HEK293 (cell line): ENCODE measurements at regions not wholly inside any gene's neighbourhood (a gene's known extent, or its start where the extent isn't known, plus 50 kb on each side); places are given as distances from the start of the nearest gene placed in this dataset.

Experiments
- CTCF ChIA-PET: fragments of 350-600 bp; formaldehyde crosslinking; extraction: SDS; loops from one replicate; lab custom pipeline; 2021; ENCODE audit warnings: antibody characterized with exemption; lab: Yijun Ruan, JAX
- POLR2A ChIA-PET: fragments of 300-600 bp; formaldehyde crosslinking; extraction: SDS; loops from one replicate; lab custom pipeline; 2020; ENCODE audit warnings: antibody characterized with exemption, inconsistent platforms; lab: Yijun Ruan, JAX
- H3K27ac ChIP-seq: fragments of 200-500 bp; sonication (Bioruptor generic); 2 replicates; pipeline ENCODE4 v1.5.1; 2014; ENCODE audit warnings: low read depth, low read length, control low read depth, inconsistent platforms; ENCODE audit errors: extremely low read depth
- H3K36me3 ChIP-seq, 2 experiments: fragments of 200-500 bp in 1 of 2; sonication (Bioruptor generic) in 1 of 2; 1 replicate in 1 of 2; 2 replicates in 1 of 2; pipeline ENCODE4 v1.5.1; 2014 to 2017; ENCODE audit warnings: inconsistent platforms in 2 of 2, low read length in 2 of 2; ENCODE audit not compliant: control insufficient read depth in 2 of 2, insufficient read depth in 1 of 2
- H3K4me1 ChIP-seq: fragments of 200-500 bp; sonication (Bioruptor generic); 2 replicates; pipeline ENCODE4 v1.5.1; 2014; ENCODE audit warnings: mild to moderate bottlenecking, low read length, inconsistent platforms; ENCODE audit not compliant: control insufficient read depth, insufficient read depth
- H3K4me3 ChIP-seq: 2 replicates; pipeline ENCODE4 v1.5.1; 2011; ENCODE audit warnings: low read depth, mild to moderate bottlenecking, control low read depth, low read length, moderate library complexity
- H3K9me3 ChIP-seq: fragments of 200-500 bp; sonication (Bioruptor generic); 2 replicates; pipeline ENCODE4 v1.5.1; 2014; ENCODE audit warnings: low read depth, low read length, inconsistent platforms; ENCODE audit not compliant: control insufficient read depth, insufficient read depth
- KLF7 ChIP-seq: fragments of 450-650 bp; formaldehyde crosslinking; IDR thresholded peaks from 2 replicates; pipeline ENCODE4 v1.5.1; 2016; ENCODE audit warnings: missing biosample characterization, missing genetic modification characterization, borderline replicate concordance
- MEIS1 ChIP-seq: sonication (generic); formaldehyde crosslinking; IDR thresholded peaks from 2 replicates; pipeline ENCODE4 v1.8.1; 2022; ENCODE audit warnings: missing genetic modification reagents, mild to moderate bottlenecking, borderline replicate concordance
- MZF1 ChIP-seq: fragments of 450-650 bp; formaldehyde crosslinking; IDR thresholded peaks from 2 replicates; pipeline ENCODE4 v1.5.1; 2017; ENCODE audit warnings: missing biosample characterization, missing genetic modification characterization, borderline replicate concordance
- SCRT2 ChIP-seq: fragments of 450-650 bp; formaldehyde crosslinking; IDR thresholded peaks from 2 replicates; pipeline ENCODE4 v1.5.1; 2016; ENCODE audit warnings: missing biosample characterization, missing genetic modification characterization
- TCF7L2 ChIP-seq: IDR thresholded peaks from 2 replicates; pipeline ENCODE4 v1.6.1; 2011; ENCODE audit warnings: low read depth, mild to moderate bottlenecking, inconsistent platforms, low read length, moderate library complexity, borderline replicate concordance
- TRIM28 ChIP-seq: IDR thresholded peaks from 2 replicates; pipeline ENCODE4 v1.6.1; 2011; ENCODE audit warnings: low read length, control low read depth, borderline replicate concordance
- ZBTB17 ChIP-seq: fragments of 450-650 bp; formaldehyde crosslinking; IDR thresholded peaks from 2 replicates; pipeline ENCODE4 v1.5.1; 2016; ENCODE audit warnings: missing biosample characterization, missing genetic modification characterization
- ZEB2 ChIP-seq: fragments of 450-650 bp; formaldehyde crosslinking; IDR thresholded peaks from 2 replicates; pipeline ENCODE4 v1.5.1; 2016; ENCODE audit warnings: missing biosample characterization, missing genetic modification characterization
- ZFP37 ChIP-seq: fragments of 450-650 bp; formaldehyde crosslinking; IDR thresholded peaks from 2 replicates; pipeline ENCODE4 v1.5.1; 2016; ENCODE audit warnings: missing biosample characterization, missing genetic modification characterization
- ZNF140 ChIP-seq: fragments of 450-650 bp; formaldehyde crosslinking; IDR thresholded peaks from 2 replicates; pipeline ENCODE4 v1.5.1; 2016; ENCODE audit warnings: missing biosample characterization, missing genetic modification characterization
- ZNF146 ChIP-seq: fragments of 450-650 bp; formaldehyde crosslinking; IDR thresholded peaks from 2 replicates; pipeline ENCODE4 v1.5.1; 2016; ENCODE audit warnings: missing biosample characterization, missing genetic modification characterization
- ZNF169 ChIP-seq: fragments of 450-650 bp; formaldehyde crosslinking; IDR thresholded peaks from 2 replicates; pipeline ENCODE4 v1.5.1; 2016; ENCODE audit warnings: missing biosample characterization, missing genetic modification characterization
- ZNF223 ChIP-seq: fragments of 450-650 bp; formaldehyde crosslinking; IDR thresholded peaks from 2 replicates; pipeline ENCODE4 v1.5.1; 2016; ENCODE audit warnings: missing biosample characterization, missing genetic modification characterization
- ZNF239 ChIP-seq: fragments of 450-650 bp; formaldehyde crosslinking; IDR thresholded peaks from 2 replicates; pipeline ENCODE4 v1.5.1; 2016; ENCODE audit warnings: missing biosample characterization, missing genetic modification characterization
- ZNF266 ChIP-seq: fragments of 450-650 bp; formaldehyde crosslinking; IDR thresholded peaks from 2 replicates; pipeline ENCODE4 v1.5.1; 2016; ENCODE audit warnings: missing biosample characterization, missing genetic modification characterization, low read depth
- ZNF391 ChIP-seq: fragments of 450-650 bp; formaldehyde crosslinking; IDR thresholded peaks from 2 replicates; pipeline ENCODE4 v1.5.1; 2016; ENCODE audit warnings: low read depth, missing biosample characterization, missing genetic modification characterization, borderline replicate concordance
- ZNF48 ChIP-seq: fragments of 450-650 bp; formaldehyde crosslinking; IDR thresholded peaks from 2 replicates; pipeline ENCODE4 v1.5.1; 2016; ENCODE audit warnings: missing biosample characterization, missing genetic modification characterization
- ZNF561 ChIP-seq: fragments of 450-650 bp; IDR thresholded peaks from 2 replicates; pipeline ENCODE4 v1.5.1; 2018; ENCODE audit warnings: missing biosample characterization, missing genetic modification characterization, borderline replicate concordance
- ZNF585B ChIP-seq: fragments of 450-650 bp; formaldehyde crosslinking; IDR thresholded peaks from 2 replicates; pipeline ENCODE4 v1.5.1; 2016; ENCODE audit warnings: missing biosample characterization, missing genetic modification characterization
- ZNF621 ChIP-seq: fragments of 450-650 bp; formaldehyde crosslinking; IDR thresholded peaks from 2 replicates; pipeline ENCODE4 v1.5.1; 2017; ENCODE audit warnings: missing biosample characterization, missing genetic modification characterization
- ZNF660 ChIP-seq: fragments of 450-650 bp; IDR thresholded peaks from 2 replicates; pipeline ENCODE4 v1.5.1; 2018; ENCODE audit warnings: missing biosample characterization, mild to moderate bottlenecking, missing genetic modification characterization
- TF ChIP-seq, protein P1 (sequence below): fragments of 450-650 bp; formaldehyde crosslinking; IDR thresholded peaks from 2 replicates; pipeline ENCODE4 v1.5.1; 2016; ENCODE audit warnings: missing biosample characterization, missing genetic modification characterization, low read depth
- TF ChIP-seq, protein P2 (sequence below): fragments of 450-650 bp; formaldehyde crosslinking; IDR thresholded peaks from 2 replicates; pipeline ENCODE4 v1.5.1; 2016; ENCODE audit warnings: missing biosample characterization, missing genetic modification characterization
- TF ChIP-seq, protein P3 (sequence below): fragments of 450-650 bp; formaldehyde crosslinking; IDR thresholded peaks from 2 replicates; pipeline ENCODE4 v1.5.1; 2016; ENCODE audit warnings: missing biosample characterization, missing genetic modification characterization
- TF ChIP-seq, protein P4 (sequence below): fragments of 450-650 bp; formaldehyde crosslinking; IDR thresholded peaks from 2 replicates; pipeline ENCODE4 v1.5.1; 2017; ENCODE audit warnings: missing biosample characterization, missing genetic modification characterization
- TF ChIP-seq, protein P5 (sequence below): fragments of 450-650 bp; formaldehyde crosslinking; IDR thresholded peaks from 2 replicates; pipeline ENCODE4 v1.5.1; 2016; ENCODE audit warnings: missing biosample characterization, missing genetic modification characterization, low read depth
- TF ChIP-seq, protein P6 (sequence below): fragments of 450-650 bp; formaldehyde crosslinking; IDR thresholded peaks from 2 replicates; pipeline ENCODE4 v1.5.1; 2016; ENCODE audit warnings: missing biosample characterization, missing genetic modification characterization

DNA sequence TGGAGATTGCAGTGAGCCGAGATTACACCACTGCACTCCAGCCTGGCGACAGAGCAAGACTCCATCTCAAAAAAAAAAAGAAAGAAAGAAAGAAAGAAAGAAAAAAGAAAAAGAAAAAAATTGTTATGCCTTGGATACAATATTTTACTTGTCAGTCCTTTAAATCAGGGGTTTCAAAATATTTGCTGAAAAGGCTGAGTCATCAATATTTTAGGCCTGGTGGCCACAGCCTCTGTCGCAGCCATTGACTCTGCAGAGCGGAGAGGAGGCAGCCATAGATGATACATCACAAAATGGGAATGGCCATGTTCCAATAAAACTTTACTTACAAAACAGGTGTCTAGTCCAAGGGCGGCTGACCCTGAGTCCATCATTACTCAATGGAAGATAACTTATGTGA is 314.8 kb upstream of the SALL3 start:
- CTCF ChIA-PET: no interaction called here

DNA sequence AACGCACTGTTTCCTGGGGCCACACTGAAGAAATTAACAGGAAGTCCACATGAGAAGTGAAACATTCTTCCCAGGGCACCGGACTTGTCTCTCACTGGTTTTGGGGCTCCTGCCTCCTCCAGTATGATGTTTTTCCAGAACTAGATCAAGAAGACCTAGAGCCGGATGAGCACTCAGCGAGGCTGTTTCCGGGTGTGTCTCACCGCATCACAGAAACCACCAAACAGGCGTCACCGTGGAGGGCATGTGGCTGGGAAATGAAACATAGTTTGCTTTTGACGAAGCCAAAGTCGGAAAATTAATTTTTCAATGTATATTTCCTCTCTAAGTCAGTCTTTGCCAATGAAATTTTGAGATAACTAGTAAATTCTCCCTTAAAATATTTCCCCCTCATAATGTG is 314.0 kb upstream of the SALL3 start:
- ChIA-PET CTCF (no interaction called here), POLR2A (no interaction called here)
- no peaks in the 10 kb centered on the region for H3K9me3 ChIP-seq
- no peaks in the 10 kb centered on the region for H3K36me3 ChIP-seq
- no peaks in the 10 kb centered on the region for H3K4me1 ChIP-seq
- no peak overlapping the region for H3K4me3 ChIP-seq
- TF ChIP-seq ZNF169 (tag by site-specific recombination) (no peak), TCF7L2 (no peak), ZNF621 (no peak), ZNF239 (no peak), ZNF585B (no peak), ZNF660 (no peak), TRIM28 (no peak), ZBTB17 (tag by site-specific recombination) (no peak), ZNF391 (no peak), KLF7 (tag by site-specific recombination) (no peak), MZF1 (tag by site-specific recombination) (no peak), ZNF146 (tag by site-specific recombination) (no peak), ZNF48 (tag by site-specific recombination) (no peak), MEIS1 (CRISPR knock-in tag) (no peak), ZNF266 (tag by site-specific recombination) (no peak)
- TF ChIP-seq, protein P1, sequence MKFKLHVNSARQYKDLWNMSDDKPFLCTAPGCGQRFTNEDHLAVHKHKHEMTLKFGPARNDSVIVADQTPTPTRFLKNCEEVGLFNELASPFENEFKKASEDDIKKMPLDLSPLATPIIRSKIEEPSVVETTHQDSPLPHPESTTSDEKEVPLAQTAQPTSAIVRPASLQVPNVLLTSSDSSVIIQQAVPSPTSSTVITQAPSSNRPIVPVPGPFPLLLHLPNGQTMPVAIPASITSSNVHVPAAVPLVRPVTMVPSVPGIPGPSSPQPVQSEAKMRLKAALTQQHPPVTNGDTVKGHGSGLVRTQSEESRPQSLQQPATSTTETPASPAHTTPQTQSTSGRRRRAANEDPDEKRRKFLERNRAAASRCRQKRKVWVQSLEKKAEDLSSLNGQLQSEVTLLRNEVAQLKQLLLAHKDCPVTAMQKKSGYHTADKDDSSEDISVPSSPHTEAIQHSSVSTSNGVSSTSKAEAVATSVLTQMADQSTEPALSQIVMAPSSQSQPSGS (tag by site-specific recombination): no peak
- TF ChIP-seq, protein P2, sequence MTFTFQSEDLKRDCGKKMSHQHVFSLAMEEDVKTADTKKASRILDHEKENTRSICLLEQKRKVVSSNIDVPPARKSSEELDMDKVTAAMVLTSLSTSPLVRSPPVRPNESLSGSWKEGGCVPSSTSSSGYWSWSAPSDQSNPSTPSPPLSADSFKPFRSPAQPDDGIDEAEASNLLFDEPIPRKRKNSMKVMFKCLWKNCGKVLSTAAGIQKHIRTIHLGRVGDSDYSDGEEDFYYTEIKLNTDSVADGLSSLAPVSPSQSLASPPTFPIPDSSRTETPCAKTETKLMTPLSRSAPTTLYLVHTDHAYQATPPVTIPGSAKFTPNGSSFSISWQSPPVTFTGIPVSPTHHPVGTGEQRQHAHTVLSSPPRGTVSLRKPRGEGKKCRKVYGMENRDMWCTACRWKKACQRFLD (tag by site-specific recombination): no peak
- TF ChIP-seq, protein P3, sequence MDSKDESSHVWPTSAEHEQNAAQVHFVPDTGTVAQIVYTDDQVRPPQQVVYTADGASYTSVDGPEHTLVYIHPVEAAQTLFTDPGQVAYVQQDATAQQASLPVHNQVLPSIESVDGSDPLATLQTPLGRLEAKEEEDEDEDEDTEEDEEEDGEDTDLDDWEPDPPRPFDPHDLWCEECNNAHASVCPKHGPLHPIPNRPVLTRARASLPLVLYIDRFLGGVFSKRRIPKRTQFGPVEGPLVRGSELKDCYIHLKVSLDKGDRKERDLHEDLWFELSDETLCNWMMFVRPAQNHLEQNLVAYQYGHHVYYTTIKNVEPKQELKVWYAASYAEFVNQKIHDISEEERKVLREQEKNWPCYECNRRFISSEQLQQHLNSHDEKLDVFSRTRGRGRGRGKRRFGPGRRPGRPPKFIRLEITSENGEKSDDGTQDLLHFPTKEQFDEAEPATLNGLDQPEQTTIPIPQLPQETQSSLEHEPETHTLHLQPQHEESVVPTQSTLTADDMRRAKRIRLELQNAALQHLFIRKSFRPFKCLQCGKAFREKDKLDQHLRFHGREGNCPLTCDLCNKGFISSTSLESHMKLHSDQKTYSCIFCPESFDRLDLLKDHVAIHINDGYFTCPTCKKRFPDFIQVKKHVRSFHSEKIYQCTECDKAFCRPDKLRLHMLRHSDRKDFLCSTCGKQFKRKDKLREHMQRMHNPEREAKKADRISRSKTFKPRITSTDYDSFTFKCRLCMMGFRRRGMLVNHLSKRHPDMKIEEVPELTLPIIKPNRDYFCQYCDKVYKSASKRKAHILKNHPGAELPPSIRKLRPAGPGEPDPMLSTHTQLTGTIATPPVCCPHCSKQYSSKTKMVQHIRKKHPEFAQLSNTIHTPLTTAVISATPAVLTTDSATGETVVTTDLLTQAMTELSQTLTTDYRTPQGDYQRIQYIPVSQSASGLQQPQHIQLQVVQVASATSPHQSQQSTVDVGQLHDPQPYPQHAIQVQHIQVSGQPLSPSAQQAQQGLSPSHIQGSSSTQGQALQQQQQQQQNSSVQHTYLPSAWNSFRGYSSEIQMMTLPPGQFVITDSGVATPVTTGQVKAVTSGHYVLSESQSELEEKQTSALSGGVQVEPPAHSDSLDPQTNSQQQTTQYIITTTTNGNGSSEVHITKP (tag by site-specific recombination): no peak
- TF ChIP-seq, protein P4, sequence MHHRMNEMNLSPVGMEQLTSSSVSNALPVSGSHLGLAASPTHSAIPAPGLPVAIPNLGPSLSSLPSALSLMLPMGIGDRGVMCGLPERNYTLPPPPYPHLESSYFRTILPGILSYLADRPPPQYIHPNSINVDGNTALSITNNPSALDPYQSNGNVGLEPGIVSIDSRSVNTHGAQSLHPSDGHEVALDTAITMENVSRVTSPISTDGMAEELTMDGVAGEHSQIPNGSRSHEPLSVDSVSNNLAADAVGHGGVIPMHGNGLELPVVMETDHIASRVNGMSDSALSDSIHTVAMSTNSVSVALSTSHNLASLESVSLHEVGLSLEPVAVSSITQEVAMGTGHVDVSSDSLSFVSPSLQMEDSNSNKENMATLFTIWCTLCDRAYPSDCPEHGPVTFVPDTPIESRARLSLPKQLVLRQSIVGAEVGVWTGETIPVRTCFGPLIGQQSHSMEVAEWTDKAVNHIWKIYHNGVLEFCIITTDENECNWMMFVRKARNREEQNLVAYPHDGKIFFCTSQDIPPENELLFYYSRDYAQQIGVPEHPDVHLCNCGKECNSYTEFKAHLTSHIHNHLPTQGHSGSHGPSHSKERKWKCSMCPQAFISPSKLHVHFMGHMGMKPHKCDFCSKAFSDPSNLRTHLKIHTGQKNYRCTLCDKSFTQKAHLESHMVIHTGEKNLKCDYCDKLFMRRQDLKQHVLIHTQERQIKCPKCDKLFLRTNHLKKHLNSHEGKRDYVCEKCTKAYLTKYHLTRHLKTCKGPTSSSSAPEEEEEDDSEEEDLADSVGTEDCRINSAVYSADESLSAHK: no peak
- TF ChIP-seq, protein P5, sequence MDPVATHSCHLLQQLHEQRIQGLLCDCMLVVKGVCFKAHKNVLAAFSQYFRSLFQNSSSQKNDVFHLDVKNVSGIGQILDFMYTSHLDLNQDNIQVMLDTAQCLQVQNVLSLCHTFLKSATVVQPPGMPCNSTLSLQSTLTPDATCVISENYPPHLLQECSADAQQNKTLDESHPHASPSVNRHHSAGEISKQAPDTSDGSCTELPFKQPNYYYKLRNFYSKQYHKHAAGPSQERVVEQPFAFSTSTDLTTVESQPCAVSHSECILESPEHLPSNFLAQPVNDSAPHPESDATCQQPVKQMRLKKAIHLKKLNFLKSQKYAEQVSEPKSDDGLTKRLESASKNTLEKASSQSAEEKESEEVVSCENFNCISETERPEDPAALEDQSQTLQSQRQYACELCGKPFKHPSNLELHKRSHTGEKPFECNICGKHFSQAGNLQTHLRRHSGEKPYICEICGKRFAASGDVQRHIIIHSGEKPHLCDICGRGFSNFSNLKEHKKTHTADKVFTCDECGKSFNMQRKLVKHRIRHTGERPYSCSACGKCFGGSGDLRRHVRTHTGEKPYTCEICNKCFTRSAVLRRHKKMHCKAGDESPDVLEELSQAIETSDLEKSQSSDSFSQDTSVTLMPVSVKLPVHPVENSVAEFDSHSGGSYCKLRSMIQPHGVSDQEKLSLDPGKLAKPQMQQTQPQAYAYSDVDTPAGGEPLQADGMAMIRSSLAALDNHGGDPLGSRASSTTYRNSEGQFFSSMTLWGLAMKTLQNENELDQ (tag by site-specific recombination): no peak
- no peak overlapping the region for H3K27ac ChIP-seq

More for the DNA sequence above, 314.8 kb upstream of the SALL3 start:
- POLR2A ChIA-PET: no interaction called here
- no peak for TF ChIP-seq SCRT2 (tag by site-specific recombination)
- no peak for TF ChIP-seq ZNF561 (tag by site-specific recombination)
- no peak for TF ChIP-seq ZFP37 (tag by site-specific recombination)
- no peak for TF ChIP-seq ZNF223 (tag by site-specific recombination)
- no peak for TF ChIP-seq ZEB2
- no peak for TF ChIP-seq ZNF140 (tag by site-specific recombination)
- TF ChIP-seq, protein P6, sequence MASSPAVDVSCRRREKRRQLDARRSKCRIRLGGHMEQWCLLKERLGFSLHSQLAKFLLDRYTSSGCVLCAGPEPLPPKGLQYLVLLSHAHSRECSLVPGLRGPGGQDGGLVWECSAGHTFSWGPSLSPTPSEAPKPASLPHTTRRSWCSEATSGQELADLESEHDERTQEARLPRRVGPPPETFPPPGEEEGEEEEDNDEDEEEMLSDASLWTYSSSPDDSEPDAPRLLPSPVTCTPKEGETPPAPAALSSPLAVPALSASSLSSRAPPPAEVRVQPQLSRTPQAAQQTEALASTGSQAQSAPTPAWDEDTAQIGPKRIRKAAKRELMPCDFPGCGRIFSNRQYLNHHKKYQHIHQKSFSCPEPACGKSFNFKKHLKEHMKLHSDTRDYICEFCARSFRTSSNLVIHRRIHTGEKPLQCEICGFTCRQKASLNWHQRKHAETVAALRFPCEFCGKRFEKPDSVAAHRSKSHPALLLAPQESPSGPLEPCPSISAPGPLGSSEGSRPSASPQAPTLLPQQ (tag by site-specific recombination): no peak
- H3K9me3 ChIP-seq: no peaks in the 10 kb centered on the region
- no peaks in the 10 kb centered on the region for H3K4me1 ChIP-seq
- no peaks in the 10 kb centered on the region for H3K36me3 ChIP-seq
- H3K4me3 ChIP-seq: no peak overlapping the region
- no peak overlapping the region for H3K27ac ChIP-seq
